ENCODE measurements at regions not wholly inside any gene's neighbourhood (a gene's known extent, or its start where the extent isn't known, plus 50 kb on each side); places are given as distances from the start of the nearest gene placed in this dataset.

- DNase-seq: no peak
These were observed 490.0 kb upstream of the HS6ST1 start for GRCh38 chr2:128808462-128809258.

GRCh38 chr2:128809259-128809636, 490.6 kb upstream of the HS6ST1 start:
- no peak for DNase-seq

GRCh38 chr2:128809880-128810279, 491.2 kb upstream of the HS6ST1 start:
- DNase-seq: no peak

- no peak for DNase-seq
These were observed 493.7 kb upstream of the HS6ST1 start for GRCh38 chr2:128812183-128812940.

- no peak for DNase-seq
These were observed 494.8 kb upstream of the HS6ST1 start for GRCh38 chr2:128813352-128814034.

GRCh38 chr2:128815248-128815647, 496.6 kb upstream of the HS6ST1 start:
- DNase-seq: no peak

- DNase-seq: no peak
These were observed 498.5 kb upstream of the HS6ST1 start for GRCh38 chr2:128817171-128817570.

- no peak for DNase-seq
These were observed 499.1 kb upstream of the HS6ST1 start for GRCh38 chr2:128817813-128818212.

GRCh38 chr2:128818248-128818647, 499.6 kb upstream of the HS6ST1 start:
- DNase-seq: peak; percentile 35

- no peak for DNase-seq
These were observed 500.2 kb upstream of the HS6ST1 start for GRCh38 chr2:128818704-128819491.

GRCh38 chr2:128820452-128820851, 501.8 kb upstream of the HS6ST1 start:
- DNase-seq: no peak

GRCh38 chr2:128821010-128821409, 502.3 kb upstream of the HS6ST1 start:
- DNase-seq: no peak

GRCh38 chr2:128832946-128833663, 514.4 kb upstream of the HS6ST1 start:
- DNase-seq: no peak

GRCh38 chr2:128833664-128834027, 515.0 kb upstream of the HS6ST1 start:
- no peak for DNase-seq

GRCh38 chr2:128834207-128834879, 515.7 kb upstream of the HS6ST1 start:
- peak; percentile 16 for DNase-seq

- DNase-seq: no peak
These were observed 516.2 kb upstream of the HS6ST1 start for GRCh38 chr2:128834880-128835252.

- DNase-seq: no peak
These were observed 516.7 kb upstream of the HS6ST1 start for GRCh38 chr2:128835342-128835855.

GRCh38 chr2:128835974-128836373, 517.3 kb upstream of the HS6ST1 start:
- no peak for DNase-seq

- DNase-seq: no peak
These were observed 518.0 kb upstream of the HS6ST1 start for GRCh38 chr2:128836559-128837100.

GRCh38 chr2:128838244-128838643, 519.6 kb upstream of the HS6ST1 start:
- DNase-seq: no peak

- no peak for DNase-seq
These were observed 523.1 kb upstream of the HS6ST1 start for GRCh38 chr2:128841803-128842202.

Data from DMS153 (cell line).